GM19395 (cell line): ENCODE measurements at regions not wholly inside any gene's neighbourhood (a gene's known extent, or its start where the extent isn't known, plus 50 kb on each side); places are given as distances from the start of the nearest gene placed in this dataset.

Experiments used
- ATAC-seq: cut with Tn5 transposase; IDR thresholded peaks from one replicate; pipeline ENCODE4 v1.9.1; 2021; ENCODE audit warnings: mild to moderate bottlenecking, moderate library complexity; ENCODE audit not compliant: unreplicated experiment

DNA sequence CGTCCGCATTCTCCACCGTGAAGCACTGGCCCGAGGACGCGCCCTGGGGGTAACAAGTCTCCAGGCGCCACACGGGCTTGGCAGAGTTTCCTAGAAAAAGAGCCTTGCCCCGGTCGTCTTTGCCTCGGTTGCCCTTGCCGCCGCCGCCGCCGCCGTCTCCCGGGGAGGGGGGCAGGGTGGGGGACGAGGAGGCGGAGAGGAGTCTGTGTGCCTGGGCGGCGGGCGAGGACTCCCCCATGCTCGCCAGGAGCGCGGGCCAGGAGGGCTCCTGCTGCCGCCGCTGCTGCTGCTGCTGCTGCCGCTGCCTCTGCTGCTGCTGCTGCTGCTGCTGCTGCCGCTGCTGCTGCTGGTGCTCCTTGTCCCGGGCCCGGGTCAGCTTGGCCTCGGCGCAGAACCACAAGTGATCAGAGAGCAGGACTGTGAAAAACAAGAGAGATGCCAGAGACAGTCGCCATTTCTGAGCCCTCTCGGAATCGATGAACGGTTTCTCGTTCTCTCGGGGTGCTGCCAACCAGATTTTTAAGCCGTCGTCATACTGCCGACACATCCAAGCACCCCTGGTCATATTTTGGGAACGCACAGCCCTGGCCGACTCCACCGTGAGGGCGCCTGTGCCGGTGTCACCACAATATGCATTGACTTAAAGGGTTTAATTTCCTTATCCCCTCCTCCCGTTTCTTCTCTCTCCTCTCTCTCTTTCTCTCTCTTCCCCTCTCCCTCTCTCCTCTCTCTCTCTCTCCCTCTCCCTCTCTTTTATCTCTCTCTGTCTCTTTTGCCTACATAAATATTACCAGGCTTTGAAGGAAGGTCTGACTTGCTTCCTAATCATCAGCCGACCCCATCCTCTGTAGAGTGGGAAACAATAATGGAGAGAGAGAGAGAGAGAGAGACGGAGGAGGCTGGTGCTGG lies 349.1 kb downstream of the LIG4 start:
- ATAC-seq: no peak

DNA sequence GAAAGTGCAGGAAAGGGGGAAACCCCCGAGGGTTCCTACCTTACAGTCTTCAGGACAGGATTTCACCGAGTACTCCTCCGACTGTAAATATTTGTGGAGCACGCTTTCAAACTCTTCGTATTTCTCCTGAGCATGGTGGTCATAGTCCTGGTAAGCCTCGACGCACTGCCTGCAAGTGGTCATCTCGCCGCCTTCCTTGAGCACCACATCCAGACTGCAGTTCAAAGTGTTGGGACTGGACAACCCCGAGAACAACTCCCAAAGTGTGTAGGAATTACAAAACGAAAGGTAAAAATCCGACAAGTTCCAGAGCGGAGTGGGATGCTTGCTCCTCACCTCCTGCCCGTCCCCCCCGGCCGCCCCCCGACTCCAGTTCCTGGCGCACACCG lies 349.7 kb downstream of the LIG4 start:
- no peak for ATAC-seq

DNA sequence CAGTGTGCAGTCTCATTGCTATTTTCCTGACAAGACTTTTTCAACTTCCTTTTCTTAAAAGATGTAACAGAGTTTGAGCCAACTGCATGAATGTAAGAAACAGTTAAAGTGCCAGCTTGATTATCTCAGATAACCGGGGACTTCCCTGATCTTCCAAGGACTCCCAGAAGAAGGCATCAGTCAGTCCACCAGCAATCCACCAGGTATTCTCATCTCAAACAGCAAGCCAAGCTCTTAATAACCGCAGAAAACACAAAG lies 350.1 kb downstream of the LIG4 start:
- ATAC-seq: no peak

DNA sequence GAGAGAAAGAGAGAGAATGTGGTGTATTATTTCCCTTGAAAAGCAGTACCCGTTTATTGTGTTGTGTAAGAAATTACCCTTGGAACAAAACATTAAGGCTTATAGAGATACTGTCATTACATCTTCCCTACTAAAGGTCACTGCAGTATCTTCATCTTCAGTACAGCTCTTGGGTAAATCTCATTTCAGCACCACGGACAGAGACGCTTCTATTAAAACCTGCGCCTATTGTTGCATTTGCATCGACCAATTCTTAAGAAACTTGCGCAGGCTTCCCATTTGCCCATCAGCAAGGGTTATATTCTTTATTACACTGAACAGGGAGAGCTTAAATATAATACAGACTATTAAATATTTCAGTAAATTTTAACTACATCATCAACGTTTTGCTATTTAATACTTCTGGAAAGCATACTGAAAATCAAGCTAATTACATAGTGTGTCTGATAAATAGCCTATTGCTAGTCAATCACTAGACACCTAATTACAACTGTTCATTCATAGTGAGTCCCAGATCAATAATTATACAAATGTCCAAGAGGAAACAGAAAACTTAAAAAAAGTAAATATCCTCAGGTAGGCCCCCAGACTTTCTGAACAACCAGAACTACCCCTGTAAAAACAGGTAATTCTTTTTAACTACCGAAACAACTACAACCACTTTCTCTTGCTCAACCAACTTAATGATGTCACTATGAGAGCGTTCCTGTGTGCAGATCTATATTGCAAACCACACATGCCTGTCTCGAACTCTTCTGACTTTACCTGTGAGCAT lies 350.6 kb downstream of the LIG4 start:
- ATAC-seq: no peak

DNA sequence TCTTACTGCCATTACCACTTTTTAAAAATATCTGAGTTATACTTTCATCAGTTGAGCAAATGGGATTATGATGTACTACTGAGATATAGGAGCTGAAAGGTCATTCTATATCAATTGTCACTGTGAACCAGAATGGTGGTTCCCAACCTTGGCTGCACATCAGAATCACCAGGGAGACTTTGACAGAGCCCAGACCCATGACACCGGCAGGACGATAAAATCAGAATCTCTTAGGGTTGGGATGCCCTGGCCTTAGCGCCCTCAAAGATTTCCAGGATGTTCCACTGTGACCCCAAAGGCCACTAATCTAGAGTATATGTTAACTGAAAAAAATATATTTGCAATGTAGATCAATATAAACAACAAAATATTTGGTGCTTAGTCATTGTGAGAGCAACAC lies 355.1 kb downstream of the LIG4 start:
- ATAC-seq: no peak

DNA sequence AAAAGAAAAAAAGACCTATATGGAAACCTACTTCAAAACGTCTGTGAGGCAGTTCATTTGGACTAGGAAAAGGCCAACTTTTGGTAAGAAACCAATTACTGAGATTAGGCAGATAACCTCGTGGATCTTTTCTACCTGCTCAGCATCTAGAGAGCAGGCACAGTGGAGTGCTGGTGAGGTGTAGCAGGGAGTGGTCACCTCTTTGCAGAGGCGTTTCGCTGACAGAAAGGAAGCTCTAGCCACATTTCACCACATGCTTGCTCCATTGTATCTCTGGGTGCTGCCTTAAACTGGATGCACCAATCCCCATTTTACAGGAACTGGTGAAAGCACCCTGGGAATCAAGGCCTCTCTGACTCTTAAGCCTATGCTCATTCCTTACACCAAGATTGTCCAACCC lies 360.5 kb downstream of the LIG4 start:
- no peak for ATAC-seq

DNA sequence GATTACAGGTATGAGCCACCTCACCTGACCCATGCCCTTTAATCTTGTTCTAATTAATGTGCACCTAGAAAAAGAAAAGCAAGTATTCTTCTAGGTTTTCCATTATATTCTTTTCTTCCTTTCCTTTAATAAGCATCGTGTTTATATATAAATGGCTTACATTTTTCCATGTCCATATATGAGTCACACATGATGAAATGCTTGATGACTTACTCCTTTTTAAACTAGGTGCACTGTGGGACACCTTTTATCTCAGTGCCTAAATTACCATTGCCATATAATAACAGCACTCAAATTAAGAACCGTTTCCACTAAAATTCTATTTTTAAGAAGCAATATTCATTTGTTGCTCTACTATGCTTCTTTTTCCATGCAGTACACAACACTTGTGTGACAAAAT lies 363.3 kb downstream of the LIG4 start:
- ATAC-seq: no peak

- no peak for ATAC-seq
Measured at GRCh38 chr13:107851670-107852069, 363.7 kb downstream of the LIG4 start.

GRCh38 chr13:107847406-107847805 lies 367.9 kb downstream of the LIG4 start:
- ATAC-seq: no peak

- ATAC-seq: no peak
Measured at GRCh38 chr13:107846642-107847041, 368.7 kb downstream of the LIG4 start.

- no peak for ATAC-seq
Measured at GRCh38 chr13:107845911-107846310, 369.4 kb downstream of the LIG4 start.

GRCh38 chr13:107843681-107844080 lies 371.7 kb downstream of the LIG4 start:
- no peak for ATAC-seq

DNA sequence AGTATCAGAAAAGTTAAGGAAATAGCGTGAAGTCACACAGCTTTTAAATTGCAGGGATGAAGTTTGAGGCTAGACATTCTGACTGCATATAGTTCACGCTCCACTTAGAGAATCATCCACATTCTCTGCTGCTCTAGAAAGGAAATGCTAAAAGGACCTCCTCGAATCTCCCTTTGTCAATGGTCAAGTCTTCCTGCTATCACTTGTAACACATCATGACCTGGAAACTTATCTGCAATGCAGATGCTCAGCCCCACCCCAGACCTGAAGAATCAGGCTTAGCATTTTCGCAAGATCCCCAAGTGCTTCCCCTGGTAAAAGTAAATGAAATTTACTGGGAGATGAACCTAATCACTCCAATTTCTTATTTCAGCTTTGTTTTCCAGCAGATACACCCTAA lies 372.1 kb downstream of the LIG4 start:
- ATAC-seq: no peak

DNA sequence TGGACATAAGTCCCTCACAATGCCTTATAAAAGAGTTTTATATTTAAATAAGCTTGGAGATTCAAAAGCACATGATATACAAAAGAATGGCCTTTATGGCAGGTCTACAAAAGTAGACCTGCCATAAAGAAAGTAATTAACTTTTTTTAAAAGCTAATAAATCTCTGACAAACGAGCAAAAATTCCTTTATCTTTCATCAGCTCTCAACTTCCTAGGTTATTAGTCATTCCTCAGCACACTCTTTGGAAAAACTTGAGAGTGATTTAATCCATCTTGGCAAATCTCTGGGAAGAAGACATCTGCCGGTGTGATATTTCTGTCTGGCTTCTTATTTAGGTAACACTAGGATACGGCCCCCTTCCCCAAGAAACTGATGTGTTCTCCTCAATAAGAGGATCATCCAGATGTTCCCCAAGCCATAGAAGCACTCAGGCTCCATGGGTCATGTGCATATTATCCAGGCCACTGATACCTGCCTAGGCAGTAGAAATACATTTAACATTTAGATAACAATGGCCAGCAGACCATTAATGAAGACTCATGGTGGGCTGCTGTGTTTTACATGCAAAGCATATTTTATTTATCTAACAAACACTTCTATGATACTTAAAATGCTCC lies 372.7 kb downstream of the LIG4 start:
- ATAC-seq: no peak

DNA sequence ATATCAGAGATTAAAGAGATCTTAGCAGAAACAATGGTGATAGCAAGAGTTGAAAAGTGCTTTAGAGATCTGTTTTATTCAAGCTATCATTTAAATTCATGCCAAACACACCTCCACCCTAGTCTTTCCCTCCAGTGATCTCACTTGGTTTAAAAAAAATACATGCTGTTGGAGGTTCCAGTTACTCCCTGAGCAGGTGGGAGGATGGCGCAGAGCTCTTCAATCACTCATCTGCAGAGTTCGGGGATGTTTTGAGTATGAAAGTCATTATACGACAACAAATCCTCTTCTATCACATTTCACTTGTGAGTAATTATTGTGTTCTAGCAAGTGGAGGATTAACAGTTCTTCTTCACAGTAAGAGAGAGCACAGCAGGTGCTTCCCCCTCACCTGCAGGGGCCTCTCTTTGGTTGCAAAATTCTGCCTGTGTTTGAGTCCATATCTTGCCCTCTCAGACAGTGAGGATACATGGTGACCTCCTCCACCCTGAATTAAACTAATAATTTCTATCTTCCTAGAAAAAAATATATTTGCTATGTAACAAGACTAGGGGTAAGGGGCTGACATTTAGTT lies 376.7 kb downstream of the LIG4 start:
- no peak for ATAC-seq

DNA sequence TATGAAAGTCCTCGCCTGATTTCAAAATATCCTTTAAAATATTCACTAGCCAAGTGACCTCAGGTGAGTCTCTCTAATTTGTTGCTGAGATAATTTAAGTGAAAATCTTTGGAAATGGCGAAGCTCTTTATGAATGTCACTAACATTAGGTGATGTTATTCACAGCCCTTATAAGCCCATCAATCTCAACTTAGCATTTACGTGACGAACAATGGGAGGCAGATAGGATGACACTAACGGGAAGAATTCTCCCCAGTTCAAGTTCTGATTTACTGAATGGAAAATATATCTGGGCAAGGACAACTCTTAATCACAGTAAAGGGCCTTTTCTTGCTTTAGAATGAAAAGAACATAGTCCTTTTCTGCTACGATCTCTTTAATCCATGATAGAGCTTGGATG lies 378.7 kb downstream of the LIG4 start:
- no peak for ATAC-seq

- peak; percentile 81 for ATAC-seq
Measured at GRCh38 chr13:107835339-107836018, 379.9 kb downstream of the LIG4 start.

DNA sequence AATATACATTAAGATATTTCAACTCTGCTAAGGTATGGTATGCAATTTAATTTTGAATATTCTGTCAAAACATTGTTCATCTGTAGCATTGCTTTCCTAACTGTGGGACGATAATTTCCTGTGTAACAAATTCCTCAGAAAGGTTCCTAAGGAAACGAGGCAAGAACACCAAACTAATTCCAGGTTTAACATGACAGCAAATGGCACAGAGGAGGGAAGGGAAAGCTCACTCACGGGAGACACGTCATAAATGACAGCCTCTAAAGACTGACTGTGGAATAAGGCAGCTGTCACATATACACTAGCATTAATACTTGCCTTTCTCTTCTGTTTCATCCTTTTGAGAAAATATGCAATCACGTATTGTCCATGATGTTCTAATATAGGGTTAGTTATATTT lies 380.6 kb downstream of the LIG4 start:
- ATAC-seq: no peak

DNA sequence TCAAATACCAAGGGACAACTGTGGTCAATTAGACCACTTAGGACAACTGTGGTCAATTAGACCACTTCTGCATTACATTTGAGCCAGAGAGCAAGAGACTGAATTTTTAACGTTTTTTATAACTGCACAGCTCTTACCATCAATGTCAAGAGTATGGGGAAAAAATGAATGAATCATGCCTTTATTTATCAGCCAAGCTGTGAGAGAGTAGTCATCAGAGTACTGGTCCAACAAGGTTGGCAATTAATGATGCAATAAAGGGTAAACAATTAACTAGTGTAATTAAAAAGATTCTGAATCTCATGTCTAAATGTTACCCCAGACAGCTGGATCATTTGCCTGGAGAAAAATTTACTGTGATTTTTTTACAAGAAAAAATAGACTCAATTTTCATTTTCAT lies 381.1 kb downstream of the LIG4 start:
- no peak for ATAC-seq

DNA sequence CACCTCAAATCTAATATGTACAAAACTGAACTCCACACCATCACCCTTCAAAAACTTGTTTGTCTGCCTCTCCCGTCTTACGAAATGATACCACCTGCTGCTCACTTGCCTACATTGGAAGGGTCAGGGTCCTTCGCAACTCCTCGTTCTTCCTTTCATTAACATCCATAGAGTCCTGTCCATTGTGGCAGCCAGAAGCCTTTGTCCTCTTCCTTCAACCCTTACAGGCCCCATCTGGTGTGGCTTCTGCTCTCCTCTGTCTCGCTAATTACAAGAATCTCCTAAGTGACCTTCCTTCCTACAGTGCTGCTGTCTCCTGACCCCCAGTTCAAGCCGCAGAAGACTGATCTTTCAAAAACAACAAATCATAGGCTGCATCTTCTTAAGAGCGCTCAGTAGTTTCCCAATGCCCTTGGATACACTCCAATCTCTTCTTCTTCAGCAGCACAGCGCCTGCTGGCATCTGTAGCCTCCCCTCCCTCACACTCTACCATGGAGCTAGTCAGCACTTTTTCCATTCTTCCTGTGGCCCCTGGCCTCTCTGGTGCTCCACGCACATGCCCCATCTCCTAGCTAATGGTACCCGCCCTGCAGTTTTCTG lies 382.7 kb downstream of the LIG4 start:
- ATAC-seq: no peak

DNA sequence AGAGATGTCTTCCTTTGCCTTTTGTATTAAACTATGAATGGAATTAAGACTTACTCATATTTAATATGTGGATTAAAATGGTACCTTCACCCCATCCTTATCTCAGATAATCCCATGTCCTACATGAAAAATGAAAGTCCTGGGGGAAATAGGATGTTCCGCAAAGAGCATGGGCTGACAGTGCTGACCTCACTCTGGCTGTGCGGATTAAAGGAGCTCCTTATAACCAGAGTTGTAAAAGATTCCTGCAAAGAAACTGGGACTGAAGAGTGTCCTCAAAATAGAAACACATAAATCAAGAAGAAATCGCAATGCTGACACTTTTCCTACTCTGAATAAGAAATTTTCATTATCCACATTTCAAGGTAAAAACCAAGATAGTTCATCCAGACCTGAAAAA lies 384.5 kb downstream of the LIG4 start:
- no peak for ATAC-seq
